ENCODE measurements at regions not wholly inside any gene's neighbourhood (a gene's known extent, or its start where the extent isn't known, plus 50 kb on each side); places are given as distances from the start of the nearest gene placed in this dataset.

GRCh38 chr11:45398325-45398724 is 112.2 kb upstream of the SYT13 start:
- TF ChIP-seq POLR2A (IDR thresholded peaks at IDR 0.05): no peak
- TF ChIP-seq CTCF (IDR thresholded peaks at IDR 0.05): no peak

All from stomach (tissue), 4 donors.